ENCODE measurements at regions not wholly inside any gene's neighbourhood (a gene's known extent, or its start where the extent isn't known, plus 50 kb on each side); places are given as distances from the start of the nearest gene placed in this dataset.

DNA sequence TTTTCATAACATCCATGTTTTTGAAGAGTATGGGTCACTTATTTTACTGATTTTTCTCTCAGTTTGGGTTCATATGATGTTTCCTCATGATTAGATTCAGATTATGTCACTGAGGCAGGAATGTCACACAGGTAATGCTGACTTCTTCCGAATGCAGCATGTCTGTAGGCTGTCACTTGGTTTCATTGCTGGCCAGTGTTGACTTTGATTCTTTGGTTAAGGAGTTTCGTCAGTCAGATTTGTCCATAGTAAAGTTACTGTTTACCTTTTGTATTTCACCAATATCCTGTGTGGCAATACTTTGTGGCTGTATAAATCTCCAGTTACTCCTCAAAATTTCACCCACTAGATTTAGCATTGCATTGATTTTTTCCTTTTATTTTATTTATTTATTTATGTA is 105.6 kb downstream of the MRPL57 start:
- TF ChIP-seq CTCF (IDR thresholded peaks at IDR 0.05), result no peak
- TF ChIP-seq POLR2A (IDR thresholded peaks at IDR 0.05), result no peak
